Trophoblast cell (in vitro differentiated cells and primary cell): ENCODE measurements at regions not wholly inside any gene's neighbourhood (a gene's known extent, or its start where the extent isn't known, plus 50 kb on each side); places are given as distances from the start of the nearest gene placed in this dataset.

ENCODE experiments used
- DNase-seq, 2 donors: peaks; one replicate each; pipeline ENCODE4 v3.0.0-alpha.2; 2016
- H2AFZ ChIP-seq: 2 replicates; pipeline ENCODE4 v1.6.1; 2013; ENCODE audit warnings: low read length, moderate library complexity, mild to moderate bottlenecking; ENCODE audit not compliant: insufficient read depth, poor library complexity
- H2AK5ac ChIP-seq: 2 replicates; pipeline ENCODE4 v1.6.1; 2013; ENCODE audit warnings: mild to moderate bottlenecking, low read length
- H2BK120ac ChIP-seq: 2 replicates; pipeline ENCODE4 v1.6.1; 2013; ENCODE audit warnings: low read length, mild to moderate bottlenecking, moderate library complexity; ENCODE audit not compliant: insufficient read depth, poor library complexity
- H2BK12ac ChIP-seq: 2 replicates; pipeline ENCODE4 v1.6.1; 2013; ENCODE audit warnings: mild to moderate bottlenecking, low read length, moderate library complexity
- H2BK5ac ChIP-seq: 2 replicates; pipeline ENCODE4 v1.6.1; 2013; ENCODE audit warnings: low read length, low read depth, moderate library complexity, mild to moderate bottlenecking; ENCODE audit not compliant: poor library complexity
- H3K14ac ChIP-seq: 2 replicates; pipeline ENCODE4 v1.6.1; 2013; ENCODE audit warnings: mild to moderate bottlenecking, low read length
- H3K18ac ChIP-seq: 2 replicates; pipeline ENCODE4 v1.6.1; 2013; ENCODE audit warnings: mild to moderate bottlenecking, low read length
- H3K23ac ChIP-seq: 2 replicates; pipeline ENCODE4 v1.6.1; 2013; ENCODE audit warnings: low read length
- H3K27ac ChIP-seq: 2 replicates; pipeline ENCODE4 v1.5.1; 2013; ENCODE audit warnings: low read depth, mild to moderate bottlenecking, inconsistent platforms, low read length, moderate library complexity
- H3K27me3 ChIP-seq: 2 replicates; pipeline ENCODE4 v1.6.1; 2013; ENCODE audit warnings: inconsistent platforms, mild to moderate bottlenecking, low read length, moderate library complexity; ENCODE audit not compliant: insufficient read depth
- H3K36me3 ChIP-seq, 2 experiments: 1 replicate in 1 of 2; 2 replicates in 1 of 2; pipeline ENCODE4 v1.6.1; 2013; ENCODE audit warnings: low read length in 2 of 2, mild to moderate bottlenecking in 2 of 2, moderate library complexity in 1 of 2; ENCODE audit not compliant: insufficient read depth in 2 of 2, control insufficient read depth in 1 of 2
- H3K4ac ChIP-seq: 2 replicates; pipeline ENCODE4 v1.6.1; 2013; ENCODE audit warnings: low read depth, mild to moderate bottlenecking, low read length, moderate library complexity
- H3K4me1 ChIP-seq, 2 experiments: 1 replicate in 1 of 2; 2 replicates in 1 of 2; pipeline ENCODE4 v1.6.1; 2013; ENCODE audit warnings: low read length in 2 of 2, mild to moderate bottlenecking in 2 of 2, moderate library complexity in 1 of 2; ENCODE audit not compliant: insufficient read depth in 2 of 2, control insufficient read depth in 1 of 2
- H3K4me2 ChIP-seq: 2 replicates; pipeline ENCODE4 v1.6.1; 2013; ENCODE audit warnings: inconsistent platforms, mild to moderate bottlenecking, low read length, moderate library complexity
- H3K4me3 ChIP-seq: 2 replicates; pipeline ENCODE4 v1.5.1; 2013; ENCODE audit warnings: mild to moderate bottlenecking, low read depth, low read length, inconsistent platforms
- H3K79me1 ChIP-seq: one replicate; pipeline ENCODE4 v1.6.1; 2013; ENCODE audit warnings: low read length
- H3K79me2 ChIP-seq: 2 replicates; pipeline ENCODE4 v1.6.1; 2013; ENCODE audit warnings: low read length, mild to moderate bottlenecking; ENCODE audit not compliant: control insufficient read depth, insufficient read depth, poor library complexity
- H3K9ac ChIP-seq: 2 replicates; pipeline ENCODE4 v1.6.1; 2013; ENCODE audit warnings: mild to moderate bottlenecking, low read length
- H3K9me3 ChIP-seq: 2 replicates; pipeline ENCODE4 v1.6.1; 2013; ENCODE audit warnings: low read depth, mild to moderate bottlenecking, control low read depth, inconsistent platforms, low read length; ENCODE audit not compliant: insufficient read depth
- H4K12ac ChIP-seq: 2 replicates; pipeline ENCODE4 v1.6.1; 2013; ENCODE audit warnings: low read depth, mild to moderate bottlenecking, low read length, moderate library complexity
- H4K8ac ChIP-seq: 2 replicates; pipeline ENCODE4 v1.6.1; 2013; ENCODE audit warnings: low read depth, mild to moderate bottlenecking, low read length, moderate library complexity
- H4K91ac ChIP-seq: one replicate; pipeline ENCODE4 v1.6.1; 2013; ENCODE audit warnings: low read depth, mild to moderate bottlenecking, low read length, moderate library complexity
- WGBS: extraction: QIAGEN DNeasy Blood & Tissue Kit; methylation state at CpG from one replicate; pipeline ENCODE4 v1.1.7; 2013; ENCODE audit warnings: missing lambda C conversion rate; ENCODE audit not compliant: insufficient read length, insufficient coverage; ENCODE audit errors: extremely low coverage; 5-methylcytosine and 5-hydroxymethylcytosine counted together

DNA sequence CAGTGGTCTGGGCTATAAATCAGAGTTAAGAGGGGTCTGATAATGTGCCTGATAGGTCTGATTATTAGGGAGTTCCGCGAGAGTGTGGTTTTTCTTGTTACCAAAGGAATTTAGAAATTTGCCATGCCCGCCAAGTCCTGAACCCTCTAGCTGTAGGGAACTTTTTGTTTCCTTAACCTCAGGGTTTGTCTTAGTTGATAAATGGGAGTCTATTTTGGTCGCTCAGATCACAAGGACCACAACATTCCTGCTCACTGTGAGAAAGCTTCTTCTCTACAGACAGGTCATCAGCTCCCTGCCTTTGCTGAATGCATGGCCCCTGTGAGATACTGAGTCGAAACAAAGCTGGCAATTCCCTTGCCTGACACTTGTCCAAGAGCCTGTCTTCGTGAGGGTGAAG, 497.8 kb downstream of the HS3ST4 start:
- no peak overlapping the region for H3K23ac ChIP-seq
- no peaks in the 10 kb centered on the region for H3K79me1 ChIP-seq
- no peak overlapping the region for H3K27ac ChIP-seq
- no peaks in the 10 kb centered on the region for H3K9me3 ChIP-seq
- no peak overlapping the region for H2BK5ac ChIP-seq
- no peak overlapping the region for H3K9ac ChIP-seq
- peaks cover 0 to 2% of the 10 kb centered on the region in 2 experiments for H3K4me1 ChIP-seq
- no peak overlapping the region for H3K14ac ChIP-seq
- H2BK120ac ChIP-seq, result no peak overlapping the region
- no peak overlapping the region for H3K4ac ChIP-seq
- no peak overlapping the region for H3K4me2 ChIP-seq
- H3K36me3 ChIP-seq, result no peaks in the 10 kb centered on the region
- no peak overlapping the region for H4K91ac ChIP-seq
- DNase-seq, result no peak
- no peak overlapping the region for H4K12ac ChIP-seq
- no peak overlapping the region for H2AFZ ChIP-seq
- no peak overlapping the region for H3K4me3 ChIP-seq
- H3K79me2 ChIP-seq, result no peaks in the 10 kb centered on the region
- H2AK5ac ChIP-seq, result no peak overlapping the region
- no peak overlapping the region for H2BK12ac ChIP-seq
- no peak overlapping the region for H4K8ac ChIP-seq
- no CpG with 5 or more reads among the region's 6 CpGs for WGBS
- H3K27me3 ChIP-seq, result no peaks in the 10 kb centered on the region
- no peak overlapping the region for H3K18ac ChIP-seq

DNA sequence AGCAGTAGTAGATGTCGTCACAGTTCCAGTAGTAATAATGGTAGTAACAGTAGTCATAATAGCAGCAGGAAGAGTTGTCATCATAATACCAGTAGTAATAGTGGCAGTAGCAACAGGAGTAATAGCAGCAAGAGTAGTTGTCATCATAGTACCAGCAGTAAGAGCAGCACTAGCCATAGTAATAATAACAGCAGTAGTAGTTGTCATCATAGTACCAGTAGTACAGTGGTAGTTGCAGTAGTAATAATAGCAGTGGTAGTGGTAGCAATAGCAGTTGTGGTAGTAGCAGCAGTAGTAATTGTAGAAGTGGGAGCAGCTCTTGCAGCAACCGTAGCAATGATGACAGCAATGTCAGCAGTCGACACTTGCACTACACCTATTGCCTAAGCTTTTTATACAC, 502.8 kb downstream of the HS3ST4 start:
- H3K36me3 ChIP-seq, result no peaks in the 10 kb centered on the region
- H3K4me3 ChIP-seq, result no peak overlapping the region
- H2AFZ ChIP-seq, result no peak overlapping the region
- peaks cover 2 to 3% of the 10 kb centered on the region in 2 experiments for H3K4me1 ChIP-seq
- H4K8ac ChIP-seq, result no peak overlapping the region
- no peaks in the 10 kb centered on the region for H3K79me2 ChIP-seq
- H3K14ac ChIP-seq, result no peak overlapping the region
- H4K12ac ChIP-seq, result no peak overlapping the region
- H2BK120ac ChIP-seq, result no peak overlapping the region
- H4K91ac ChIP-seq, result no peak overlapping the region
- no peak overlapping the region for H2BK12ac ChIP-seq
- H3K4ac ChIP-seq, result no peak overlapping the region
- no CpG with 5 or more reads among the region's 3 CpGs for WGBS
- H2BK5ac ChIP-seq, result no peak overlapping the region
- H3K23ac ChIP-seq, result no peak overlapping the region
- H3K9me3 ChIP-seq, result no peaks in the 10 kb centered on the region
- H3K27me3 ChIP-seq, result no peaks in the 10 kb centered on the region
- H3K18ac ChIP-seq, result no peak overlapping the region
- H2AK5ac ChIP-seq, result no peak overlapping the region
- no peak overlapping the region for H3K9ac ChIP-seq
- no peak for DNase-seq
- H3K79me1 ChIP-seq, result no peaks in the 10 kb centered on the region
- H3K4me2 ChIP-seq, result no peak overlapping the region
- H3K27ac ChIP-seq, result no peak overlapping the region

DNA sequence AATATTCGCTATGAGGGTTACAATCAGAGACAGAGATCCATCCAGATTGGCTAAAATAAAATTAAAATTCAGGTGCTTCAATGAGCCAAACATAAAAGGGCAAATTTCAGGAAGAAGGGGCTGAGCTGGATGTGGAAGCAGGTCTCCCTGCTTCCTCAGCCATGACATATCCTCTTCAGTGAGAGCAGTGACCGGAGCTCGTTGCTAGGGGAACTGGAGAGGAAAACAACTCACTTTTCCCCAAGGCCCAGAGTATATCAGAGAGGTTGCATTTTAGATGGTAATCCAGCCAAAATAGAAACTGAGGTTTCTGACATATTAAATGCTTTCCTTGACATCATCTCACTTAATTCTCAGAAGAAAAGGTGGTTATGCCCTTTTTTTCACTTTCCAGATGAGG, 503.5 kb downstream of the HS3ST4 start:
- Histone ChIP-seq H2BK12ac (no peak overlapping the region), H3K36me3 (no peaks in the 10 kb centered on the region), H2AFZ (no peak overlapping the region), H3K27me3 (no peaks in the 10 kb centered on the region), H3K18ac (no peak overlapping the region), H3K4me2 (no peak overlapping the region), H3K27ac (no peak overlapping the region), H3K23ac (no peak overlapping the region), H3K79me1 (no peaks in the 10 kb centered on the region), H2BK120ac (no peak overlapping the region), H3K79me2 (no peaks in the 10 kb centered on the region), H4K12ac (no peak overlapping the region), H3K4me1 (peaks cover 0 to 3% of the 10 kb centered on the region in 2 experiments), H2BK5ac (no peak overlapping the region), H4K8ac (no peak overlapping the region), H3K14ac (no peak overlapping the region), H3K4me3 (no peak overlapping the region), H3K4ac (no peak overlapping the region), H3K9me3 (no peaks in the 10 kb centered on the region), H2AK5ac (no peak overlapping the region), H3K9ac (no peak overlapping the region), H4K91ac (no peak overlapping the region)
- whole genome bisulfite sequencing, result no CpG with 5 or more reads among the region's 3 CpGs
- DNase-seq, result no peak

- no peak overlapping the region for H3K23ac ChIP-seq
- H3K4me3 ChIP-seq, result no peak overlapping the region
- H3K36me3 ChIP-seq, result no peaks in the 10 kb centered on the region
- H2BK120ac ChIP-seq, result no peak overlapping the region
- H3K4me2 ChIP-seq, result no peak overlapping the region
- H3K9me3 ChIP-seq, result no peaks in the 10 kb centered on the region
- no peak for DNase-seq
- H2AK5ac ChIP-seq, result no peak overlapping the region
- H3K4me1 ChIP-seq, result peaks cover 0 to 3% of the 10 kb centered on the region in 2 experiments
- H3K27ac ChIP-seq, result no peak overlapping the region
- H4K12ac ChIP-seq, result no peak overlapping the region
- H3K4ac ChIP-seq, result no peak overlapping the region
- no peaks in the 10 kb centered on the region for H3K79me2 ChIP-seq
- no peak overlapping the region for H3K9ac ChIP-seq
- no peak overlapping the region for H4K8ac ChIP-seq
- H3K27me3 ChIP-seq, result no peaks in the 10 kb centered on the region
- no peaks in the 10 kb centered on the region for H3K79me1 ChIP-seq
- no peak overlapping the region for H2AFZ ChIP-seq
- H3K18ac ChIP-seq, result no peak overlapping the region
- no peak overlapping the region for H2BK12ac ChIP-seq
- no peak overlapping the region for H3K14ac ChIP-seq
- no CpG with 5 or more reads among the region's 3 CpGs for WGBS
- H4K91ac ChIP-seq, result no peak overlapping the region
- H2BK5ac ChIP-seq, result no peak overlapping the region
Measured at GRCh38 chr16:26196310-26196709, 504.6 kb downstream of the HS3ST4 start.
